Glomerular visceral epithelial cell (primary cell): ENCODE measurements at regions not wholly inside any gene's neighbourhood (a gene's known extent, or its start where the extent isn't known, plus 50 kb on each side); places are given as distances from the start of the nearest gene placed in this dataset.

Experiments
- DNase-seq: peaks from one replicate; pipeline ENCODE4 v3.0.0-alpha.2; 2016; ENCODE audit errors: extremely low spot score

- DNase-seq = no peak
Observed at GRCh38 chr14:26928019-26928418, 330.2 kb upstream of the NOVA1 start.

GRCh38 chr14:26929361-26929760 lies 331.5 kb upstream of the NOVA1 start:
- no peak for DNase-seq

GRCh38 chr14:26930576-26930975 lies 332.7 kb upstream of the NOVA1 start:
- no peak for DNase-seq

- DNase-seq = no peak
Observed at GRCh38 chr14:26932606-26933005, 334.8 kb upstream of the NOVA1 start.

GRCh38 chr14:26933431-26933830 lies 335.6 kb upstream of the NOVA1 start:
- DNase-seq = no peak

GRCh38 chr14:26934151-26934550 lies 336.3 kb upstream of the NOVA1 start:
- DNase-seq = no peak

- DNase-seq = no peak
Observed at GRCh38 chr14:26935733-26936132, 337.9 kb upstream of the NOVA1 start.

GRCh38 chr14:26938054-26938453 lies 340.2 kb upstream of the NOVA1 start:
- DNase-seq = no peak

GRCh38 chr14:26939755-26940154 lies 341.9 kb upstream of the NOVA1 start:
- DNase-seq = no peak

- no peak for DNase-seq
Observed at GRCh38 chr14:26941521-26941920, 343.7 kb upstream of the NOVA1 start.

GRCh38 chr14:26947265-26947664 lies 349.4 kb upstream of the NOVA1 start:
- no peak for DNase-seq

- no peak for DNase-seq
Observed at GRCh38 chr14:26959437-26959836, 361.6 kb upstream of the NOVA1 start.

- DNase-seq = no peak
Observed at GRCh38 chr14:26959972-26960660, 362.3 kb upstream of the NOVA1 start.

- no peak for DNase-seq
Observed at GRCh38 chr14:26963711-26964110, 365.9 kb upstream of the NOVA1 start.

- DNase-seq = no peak
Observed at GRCh38 chr14:26965490-26965889, 367.7 kb upstream of the NOVA1 start.

- no peak for DNase-seq
Observed at GRCh38 chr14:26966908-26967307, 369.1 kb upstream of the NOVA1 start.

GRCh38 chr14:26974965-26975364 lies 377.1 kb upstream of the NOVA1 start:
- DNase-seq = no peak

GRCh38 chr14:26982071-26982470 lies 384.2 kb upstream of the NOVA1 start:
- no peak for DNase-seq

GRCh38 chr14:26984311-26985177 lies 386.7 kb upstream of the NOVA1 start:
- peak; percentile 17 for DNase-seq

- no peak for DNase-seq
Observed at GRCh38 chr14:26987744-26988363, 390.0 kb upstream of the NOVA1 start.

GRCh38 chr14:26990946-26991345 lies 393.1 kb upstream of the NOVA1 start:
- no peak for DNase-seq

GRCh38 chr14:26992403-26993115 lies 394.7 kb upstream of the NOVA1 start:
- no peak for DNase-seq
